Renal pelvis (tissue), 1 donor: ENCODE measurements at regions not wholly inside any gene's neighbourhood (a gene's known extent, or its start where the extent isn't known, plus 50 kb on each side); places are given as distances from the start of the nearest gene placed in this dataset.

Experiments
- DNase-seq: peaks from one replicate; pipeline ENCODE4 v3.0.0-alpha.2; 2013

DNA sequence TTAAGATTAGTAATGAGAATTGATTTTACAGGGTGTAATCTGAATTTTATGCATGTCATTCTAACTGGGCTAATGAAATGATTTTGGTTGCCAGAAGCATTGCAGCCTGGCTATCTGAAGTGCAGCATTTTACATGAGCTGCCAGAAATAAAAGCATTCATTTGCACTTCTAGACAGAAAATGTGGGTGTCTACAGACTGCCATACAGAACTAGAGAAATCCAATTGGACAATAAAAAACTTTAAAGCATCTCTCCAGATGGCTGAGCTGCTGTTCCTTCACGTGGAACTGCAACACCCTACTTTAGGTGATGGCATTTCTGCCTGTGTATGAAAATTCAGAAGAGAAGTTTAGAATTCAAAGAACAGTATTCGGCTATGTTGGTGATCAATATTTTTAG, 450.1 kb upstream of the SLITRK1 start:
- no peak for DNase-seq

- DNase-seq: no peak
These were observed 433.3 kb upstream of the SLITRK1 start for GRCh38 chr13:84315527-84315926.

DNA sequence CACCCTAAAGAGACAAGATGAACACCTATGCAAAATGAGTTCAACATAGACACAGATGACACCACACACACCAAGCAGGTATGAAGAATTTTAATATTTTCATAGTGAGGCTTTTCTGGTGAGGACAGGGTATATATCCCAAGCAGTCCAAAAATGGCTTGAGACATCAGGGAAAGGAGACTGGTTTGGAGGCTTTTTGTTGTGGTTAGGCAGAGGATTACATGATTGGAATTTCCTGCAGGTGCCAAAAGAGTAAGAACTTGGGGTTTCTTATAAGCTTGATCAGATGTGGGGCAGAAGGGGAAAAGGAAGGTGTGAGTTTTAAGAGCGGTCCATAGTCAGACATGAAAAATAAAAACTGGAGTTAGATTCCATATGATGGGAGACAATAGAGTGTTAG, 420.8 kb upstream of the SLITRK1 start:
- no peak for DNase-seq

- no peak for DNase-seq
These were observed 415.0 kb upstream of the SLITRK1 start for GRCh38 chr13:84297251-84297650.

- no peak for DNase-seq
These were observed 414.1 kb upstream of the SLITRK1 start for GRCh38 chr13:84296401-84296800.

DNA sequence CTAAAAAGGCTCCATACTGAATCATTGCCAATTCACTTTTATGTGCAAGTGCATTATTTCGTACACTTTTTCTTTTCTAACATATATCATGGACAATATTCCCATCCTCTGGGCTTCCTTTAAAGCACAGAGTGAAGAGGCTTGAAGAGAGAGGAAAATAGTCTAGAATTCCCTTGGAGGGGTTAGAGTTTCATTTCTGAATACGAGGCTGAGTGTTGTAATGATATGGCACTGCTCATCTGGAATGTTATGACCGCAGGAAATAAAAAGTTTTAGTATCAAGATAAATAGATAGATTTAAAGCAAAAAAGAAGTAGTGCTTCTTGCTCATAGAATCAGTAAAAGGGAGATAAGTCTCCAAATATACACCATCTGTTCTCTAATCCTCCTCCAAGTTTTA, 412.3 kb upstream of the SLITRK1 start:
- DNase-seq: no peak

DNA sequence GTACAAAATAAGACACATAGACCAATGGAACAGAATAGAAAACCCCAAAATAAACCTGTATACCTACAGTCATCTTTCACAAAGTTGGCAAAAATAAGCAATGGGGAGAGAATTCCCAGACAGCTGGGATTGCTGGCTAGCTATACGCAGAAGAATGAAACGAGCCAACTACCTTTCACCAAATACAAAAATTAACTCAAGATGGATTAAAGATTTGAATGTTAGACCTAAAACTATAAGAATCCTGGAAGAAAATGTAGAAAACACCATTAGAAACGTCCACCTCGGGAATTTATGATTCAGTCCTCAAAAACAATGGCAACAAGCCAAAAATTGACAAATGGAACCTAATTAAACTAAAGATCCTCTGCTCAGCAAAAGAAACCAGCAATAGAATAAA, 408.1 kb upstream of the SLITRK1 start:
- no peak for DNase-seq

DNA sequence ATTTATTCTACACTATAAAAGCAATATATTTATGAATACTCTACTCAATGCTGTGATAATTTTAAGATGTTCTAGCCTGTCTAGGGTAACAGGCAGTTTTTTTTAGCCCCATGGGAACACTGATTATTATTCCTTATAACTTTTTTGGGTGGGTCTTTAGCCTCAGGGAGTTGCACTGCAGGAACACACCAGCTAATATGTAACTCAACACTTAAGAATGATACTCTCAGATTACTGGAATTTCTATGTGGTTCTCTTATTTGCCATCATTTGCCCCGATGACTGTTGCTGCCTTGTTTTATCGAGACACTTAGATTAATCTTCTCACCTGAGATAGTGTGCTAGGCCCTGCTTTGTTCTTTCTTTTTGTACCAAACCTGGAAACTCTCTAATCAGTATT, 396.9 kb upstream of the SLITRK1 start:
- no peak for DNase-seq

DNA sequence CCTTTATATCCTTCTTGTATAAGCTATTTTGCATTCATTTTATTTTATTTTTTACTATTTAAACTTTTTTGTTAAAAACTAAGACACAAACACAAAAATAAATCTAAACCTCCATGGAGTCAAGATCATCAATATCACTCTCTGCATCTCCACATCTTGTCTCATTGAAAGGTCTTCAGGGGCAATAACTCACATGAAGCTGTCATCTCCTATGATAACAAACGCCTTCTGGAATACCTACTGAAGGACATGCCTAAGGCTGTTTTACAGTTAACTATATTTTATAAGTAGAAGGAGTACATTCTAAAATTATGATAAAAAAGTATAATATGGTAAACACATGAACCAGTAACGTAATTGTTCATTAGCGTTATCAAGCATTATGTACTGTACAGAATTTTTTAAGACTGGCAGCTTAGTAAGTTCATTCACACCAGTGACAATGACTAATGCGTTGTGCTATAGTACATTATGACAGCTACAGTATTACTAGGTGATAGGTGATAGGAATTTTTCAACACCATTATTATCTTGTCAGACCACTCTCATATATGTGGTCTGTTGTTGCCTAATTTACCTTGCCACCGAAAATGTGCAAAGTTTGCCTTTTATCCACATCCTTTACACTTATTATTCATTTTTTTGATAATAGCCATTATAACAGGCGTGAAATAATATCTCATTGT, 390.7 kb upstream of the SLITRK1 start:
- DNase-seq: no peak

- no peak for DNase-seq
These were observed 383.0 kb upstream of the SLITRK1 start for GRCh38 chr13:84265257-84265764.

- DNase-seq: peak; percentile 3
These were observed 381.2 kb upstream of the SLITRK1 start for GRCh38 chr13:84263354-84264069.

DNA sequence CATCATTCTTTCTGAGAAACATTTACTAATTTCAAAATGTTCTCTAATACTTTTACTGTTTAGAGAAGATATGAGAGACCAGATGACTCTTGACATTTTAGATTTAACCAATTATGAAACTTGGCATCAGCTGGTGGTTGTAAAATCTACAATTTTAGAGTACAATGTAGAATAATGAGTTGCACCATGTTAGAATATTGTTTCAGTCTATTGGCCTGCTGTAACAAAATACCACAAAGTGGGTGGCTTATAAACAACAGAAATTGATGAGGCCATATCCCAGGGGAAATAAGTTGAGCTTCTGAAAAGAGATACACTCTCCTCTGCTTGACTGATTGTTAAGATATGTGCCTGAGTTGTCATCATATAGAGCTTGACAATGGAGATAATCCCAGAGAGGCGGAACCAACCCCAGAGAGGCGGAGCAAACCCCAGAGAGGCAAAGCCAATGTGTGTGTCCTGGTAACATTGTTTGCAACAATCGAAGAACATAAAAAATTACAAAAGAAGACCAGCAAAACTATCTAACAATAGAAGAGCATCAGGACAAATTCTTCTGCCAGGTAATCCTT, 373.0 kb upstream of the SLITRK1 start:
- DNase-seq: no peak

DNA sequence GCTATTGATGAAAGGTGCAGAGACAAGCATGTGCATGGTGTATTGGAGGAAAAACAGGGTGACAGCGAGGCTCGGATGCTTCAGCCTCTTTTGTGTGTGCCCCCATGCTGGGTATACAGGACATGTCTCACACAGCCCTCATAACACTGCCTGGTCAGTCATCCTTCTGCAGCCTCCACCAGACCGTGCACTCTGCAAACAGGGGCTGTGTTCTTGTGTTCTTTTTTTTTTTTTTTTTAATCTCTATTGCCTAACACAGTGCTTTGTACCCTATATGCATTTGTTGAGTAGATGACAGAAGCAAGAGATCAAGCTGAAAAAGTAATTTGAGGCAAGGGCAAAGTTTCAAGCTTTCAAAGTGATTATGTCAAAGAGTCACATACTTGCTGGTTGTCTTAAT, 367.2 kb upstream of the SLITRK1 start:
- DNase-seq: no peak

DNA sequence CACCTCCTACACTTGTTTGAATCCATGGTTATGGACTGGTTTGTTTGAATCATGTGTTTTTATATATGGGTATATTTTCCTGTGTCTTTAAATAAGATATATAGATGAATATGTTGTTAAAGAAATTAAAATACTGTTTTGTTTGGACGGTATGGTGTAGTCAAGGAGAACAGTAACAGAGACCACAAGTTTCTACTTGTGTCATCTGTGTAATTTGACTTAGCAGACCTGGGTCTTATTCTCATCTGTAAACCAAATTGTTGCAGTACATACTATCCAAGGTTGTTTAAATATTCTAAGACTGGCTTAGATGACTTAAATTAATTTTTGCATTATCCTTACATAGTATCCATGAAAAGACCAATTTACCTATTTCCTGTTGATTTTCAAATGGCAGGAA, 361.1 kb upstream of the SLITRK1 start:
- no peak for DNase-seq

DNA sequence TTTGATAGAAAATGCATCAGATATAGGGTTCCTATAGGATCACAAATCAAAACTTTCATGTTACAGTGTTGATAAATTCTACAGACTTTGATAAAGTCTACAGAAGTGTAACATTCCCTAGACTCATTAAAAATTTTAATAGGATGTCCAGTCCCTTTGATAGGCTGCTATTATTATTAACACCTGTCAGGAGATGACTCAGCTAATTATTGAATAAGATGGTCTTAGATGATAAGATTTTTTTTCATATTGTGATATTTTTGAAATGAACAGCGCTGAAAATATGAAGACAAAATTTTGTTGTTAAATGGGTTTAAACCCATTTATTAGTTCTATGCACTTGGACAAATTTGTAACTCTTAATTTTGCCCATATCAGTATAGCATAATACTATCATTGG, 356.8 kb upstream of the SLITRK1 start:
- no peak for DNase-seq

GRCh38 chr13:84238381-84238780, 356.1 kb upstream of the SLITRK1 start:
- DNase-seq: no peak

DNA sequence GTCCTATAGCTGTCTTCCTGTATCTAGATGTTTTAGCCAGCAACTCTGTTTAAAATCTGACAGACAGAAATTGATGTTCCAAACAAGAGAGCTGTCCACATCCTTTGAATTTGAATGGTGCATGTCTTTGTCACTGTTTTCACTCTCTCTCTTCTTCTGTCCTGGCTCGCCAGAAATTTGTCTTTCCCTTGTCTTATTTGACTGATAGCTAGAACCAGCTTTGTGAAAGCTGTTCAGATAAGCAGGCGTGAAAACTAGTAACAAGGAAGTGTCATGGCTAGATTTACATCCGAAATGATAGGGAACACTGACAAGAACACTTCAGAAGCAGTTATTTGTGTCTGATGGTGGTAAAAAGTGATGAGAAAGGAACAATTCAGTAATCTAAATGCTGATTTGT, 354.9 kb upstream of the SLITRK1 start:
- DNase-seq: no peak

- no peak for DNase-seq
These were observed 352.1 kb upstream of the SLITRK1 start for GRCh38 chr13:84234416-84234815.

DNA sequence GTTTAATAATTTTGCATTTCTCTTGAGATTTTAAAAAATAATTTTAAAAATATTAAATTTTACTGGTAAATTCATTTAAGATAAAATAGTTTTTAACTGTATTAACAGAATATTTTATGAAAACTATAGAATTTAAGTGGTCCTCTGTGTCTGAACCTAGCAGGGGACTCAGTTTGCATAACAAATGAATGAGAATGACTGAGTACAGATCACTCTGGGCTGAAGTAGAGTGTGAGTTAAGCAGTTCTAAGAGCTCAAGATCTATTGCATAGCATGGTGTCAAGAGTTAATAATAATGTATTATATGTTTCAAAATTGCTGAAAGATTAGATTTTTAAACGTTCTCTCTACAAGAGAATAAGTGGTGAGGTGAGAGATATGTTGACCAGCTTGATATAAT, 348.3 kb upstream of the SLITRK1 start:
- no peak for DNase-seq

- DNase-seq: no peak
These were observed 328.8 kb upstream of the SLITRK1 start for GRCh38 chr13:84211048-84211447.

DNA sequence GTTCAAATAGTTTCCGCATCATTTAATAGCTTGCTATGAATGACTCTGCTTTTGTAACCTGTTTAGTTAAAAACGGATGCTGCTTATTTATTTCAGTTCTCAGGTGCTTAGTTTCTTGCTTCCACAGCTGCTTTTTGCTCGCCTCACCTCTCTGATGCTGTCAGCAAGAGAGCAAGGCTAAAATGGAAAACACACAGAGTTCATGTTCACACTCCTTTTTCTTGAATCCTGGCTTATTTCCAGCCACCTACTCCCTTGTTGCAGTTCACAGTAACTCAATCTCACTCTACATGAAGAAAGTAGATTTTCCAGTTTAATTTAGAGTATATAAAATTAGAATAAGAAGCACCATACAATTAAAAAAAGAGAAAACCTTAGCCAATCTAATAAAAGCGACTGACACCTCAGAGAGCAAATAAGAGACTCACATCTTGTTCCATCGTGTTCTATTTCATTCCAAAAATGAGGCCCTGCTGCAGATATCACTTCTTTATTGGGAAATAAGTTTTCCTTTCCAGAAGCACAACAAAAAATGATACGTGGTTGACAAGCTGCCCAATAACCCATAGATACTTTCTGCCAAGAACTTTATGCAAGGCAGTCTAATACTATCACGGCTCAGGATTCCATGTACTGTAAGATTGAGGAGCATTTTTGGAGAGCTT, 326.1 kb upstream of the SLITRK1 start:
- no peak for DNase-seq

DNA sequence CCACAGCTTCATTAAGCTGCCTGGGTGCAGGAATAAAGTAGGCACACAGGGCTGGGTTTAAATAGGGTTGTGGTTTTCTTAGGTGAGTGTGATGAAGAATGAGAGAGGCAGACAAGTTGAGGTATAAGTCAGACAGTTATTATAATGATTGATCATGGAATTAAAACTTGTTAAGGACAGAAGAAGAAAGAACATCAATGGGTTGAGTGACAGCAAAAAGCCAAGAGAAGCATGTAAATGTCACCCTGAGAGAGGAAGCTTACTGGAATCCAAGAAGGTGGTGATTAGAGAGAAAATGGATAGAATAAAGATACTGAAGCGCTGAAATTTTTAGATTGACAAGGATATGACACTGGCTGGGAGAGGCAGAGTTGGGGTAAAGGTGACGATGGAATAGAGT, 325.2 kb upstream of the SLITRK1 start:
- no peak for DNase-seq

DNA sequence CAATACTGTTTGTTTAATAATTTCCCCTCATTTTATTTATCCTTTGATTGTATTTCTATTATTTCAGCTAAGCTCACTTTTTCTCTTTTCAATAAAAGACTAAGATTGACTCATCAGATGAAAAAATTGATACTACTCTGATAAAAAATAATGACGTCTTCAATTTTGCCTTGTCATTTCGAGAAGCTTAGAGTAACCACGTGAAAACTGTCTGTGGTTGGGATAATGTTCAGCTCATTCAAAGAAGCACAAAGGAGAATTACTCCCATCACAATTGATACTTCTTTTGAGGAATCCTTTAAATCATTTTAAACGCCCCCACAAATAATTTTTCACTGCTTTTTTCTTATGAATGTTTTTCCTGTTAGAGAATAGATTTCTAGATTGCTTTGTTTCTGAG, 318.7 kb upstream of the SLITRK1 start:
- DNase-seq: no peak
